Transverse colon (tissue), 4 donors: ENCODE measurements at regions not wholly inside any gene's neighbourhood (a gene's known extent, or its start where the extent isn't known, plus 50 kb on each side); places are given as distances from the start of the nearest gene placed in this dataset.

Experiments used
- DNase-seq: peaks from one replicate; pipeline ENCODE4 v3.0.0-alpha.2; 2019
- H3K27ac ChIP-seq, 4 donors: fragments of 200-600 bp; sonication (generic); 2 replicates each; pipeline ENCODE4 v1.5.1; 2016 to 2018; ENCODE audit warnings: inconsistent platforms in 4 of 4
- H3K27me3 ChIP-seq: fragments of 200-600 bp; sonication (generic); 2 replicates; pipeline ENCODE4 v1.5.1; 2017; ENCODE audit warnings: inconsistent platforms
- H3K36me3 ChIP-seq, 4 donors: fragments of 200-600 bp; sonication (generic); 2 replicates each; pipeline ENCODE4 v1.5.1; 2017 to 2019; ENCODE audit warnings: inconsistent platforms in 4 of 4
- H3K4me1 ChIP-seq, 4 donors: fragments of 200-600 bp; sonication (generic); 2 replicates each; pipeline ENCODE4 v1.5.1; 2017 to 2020; ENCODE audit warnings: inconsistent platforms in 4 of 4
- H3K4me3 ChIP-seq, 4 donors: fragments of 200-600 bp; sonication (generic); 1 replicate in 1 of 4; 2 replicates in 3 of 4; pipeline versions ENCODE4 v1.5.1 to v1.6.1; 2017 to 2019; ENCODE audit warnings: inconsistent platforms in 4 of 4
- H3K9me3 ChIP-seq, 2 donors: fragments of 200-600 bp; sonication (generic); 2 replicates each; pipeline ENCODE4 v1.5.1; 2017 to 2019; ENCODE audit warnings: inconsistent platforms in 2 of 2
- EP300 ChIP-seq: sonication (generic); formaldehyde crosslinking; IDR thresholded peaks from one replicate; pipeline ENCODE4 v1.6.1; 2017; ENCODE audit warnings: antibody characterized with exemption, low read depth
- POLR2A ChIP-seq: fragments of 450-650 bp; IDR thresholded peaks from one replicate; pipeline ENCODE4 v1.6.1; 2016; ENCODE audit warnings: antibody characterized with exemption, mild to moderate bottlenecking, moderate library complexity
- POLR2AphosphoS5 ChIP-seq, 3 donors: sonication (generic); formaldehyde crosslinking; IDR thresholded peaks; one replicate each; pipeline ENCODE4 v1.6.1; 2016; ENCODE audit warnings: antibody characterized with exemption in 3 of 3
- WGBS, 2 donors: methylation state at CpG; one replicate each; pipeline ENCODE4 v1.1.5; 2018; ENCODE audit warnings: low coverage in 1 of 2; 5-methylcytosine and 5-hydroxymethylcytosine counted together
- in situ Hi-C, 4 donors: fragments of 200-750 bp; cut with MboI; loops; one replicate each; pipeline versions ENCODE4 v1.15.0 to v1.15.1; 2017; ENCODE audit warnings: low sequenced_read_pairs in 3 of 4, low pct_ligation_motif_present in 1 of 4, low pct_unique_long_range_greater_than_20kb in 1 of 4
- intact Hi-C: fragments of 100-400 bp; cut with DNase I; formaldehyde crosslinking; loops from one replicate; pipeline ENCODE4 v1.15.1; 2023; ENCODE audit warnings: low total_unique reads
- TF ChIP-seq, protein P1 (sequence below), 5 experiments: fragments of 200-600 bp in 3 of 5; fragments of 450-650 bp in 2 of 5; sonication (generic) in 3 of 5; IDR thresholded peaks; 1 replicate in 2 of 5; 2 replicates in 3 of 5; pipeline ENCODE4 v1.5.1; 2016 to 2017; ENCODE audit warnings: antibody characterized with exemption in 5 of 5, inconsistent platforms in 3 of 5, mild to moderate bottlenecking in 2 of 5, moderate library complexity in 1 of 5

DNA sequence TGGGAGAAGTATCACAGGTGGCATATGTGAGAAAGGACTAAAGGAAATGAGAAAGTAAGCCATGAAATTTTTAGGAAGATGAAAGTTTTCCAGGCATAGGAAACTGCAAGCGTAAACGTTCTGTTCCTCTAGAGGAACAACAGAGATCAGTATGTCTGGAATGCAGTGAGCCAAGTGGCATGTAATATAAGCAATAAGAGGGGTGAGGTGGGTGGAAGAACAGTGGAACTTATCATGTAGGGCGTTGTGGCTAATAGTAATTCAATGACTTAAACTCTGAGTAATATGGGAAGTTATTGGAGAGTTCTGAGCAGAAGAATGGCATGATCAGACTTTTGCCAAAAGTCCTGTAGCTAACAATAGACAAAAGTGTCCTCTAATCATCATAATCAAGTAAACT is 902.9 kb downstream of the EPHA3 start:
- 40 to 48% methylated on average over 3 of the region's 3 CpGs for WGBS, 2 donors
- no peak for DNase-seq
- TF ChIP-seq EP300 (no peak), POLR2A (no peak)
- TF ChIP-seq, protein P1, sequence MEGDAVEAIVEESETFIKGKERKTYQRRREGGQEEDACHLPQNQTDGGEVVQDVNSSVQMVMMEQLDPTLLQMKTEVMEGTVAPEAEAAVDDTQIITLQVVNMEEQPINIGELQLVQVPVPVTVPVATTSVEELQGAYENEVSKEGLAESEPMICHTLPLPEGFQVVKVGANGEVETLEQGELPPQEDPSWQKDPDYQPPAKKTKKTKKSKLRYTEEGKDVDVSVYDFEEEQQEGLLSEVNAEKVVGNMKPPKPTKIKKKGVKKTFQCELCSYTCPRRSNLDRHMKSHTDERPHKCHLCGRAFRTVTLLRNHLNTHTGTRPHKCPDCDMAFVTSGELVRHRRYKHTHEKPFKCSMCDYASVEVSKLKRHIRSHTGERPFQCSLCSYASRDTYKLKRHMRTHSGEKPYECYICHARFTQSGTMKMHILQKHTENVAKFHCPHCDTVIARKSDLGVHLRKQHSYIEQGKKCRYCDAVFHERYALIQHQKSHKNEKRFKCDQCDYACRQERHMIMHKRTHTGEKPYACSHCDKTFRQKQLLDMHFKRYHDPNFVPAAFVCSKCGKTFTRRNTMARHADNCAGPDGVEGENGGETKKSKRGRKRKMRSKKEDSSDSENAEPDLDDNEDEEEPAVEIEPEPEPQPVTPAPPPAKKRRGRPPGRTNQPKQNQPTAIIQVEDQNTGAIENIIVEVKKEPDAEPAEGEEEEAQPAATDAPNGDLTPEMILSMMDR (IDR thresholded peaks at IDR 0.05), result no peak
- Histone ChIP-seq H3K27me3 (no peaks in the 10 kb centered on the region), H3K4me3 (no peak overlapping the region), H3K4me1 (no peaks in the 10 kb centered on the region), H3K9me3 (no peaks in the 10 kb centered on the region), H3K36me3 (no peaks in the 10 kb centered on the region), H3K27ac (peak overlapping the region in 1 of 4 donors; percentile 31)
- intact Hi-C loops (no loop called here), in situ Hi-C loops (no loop called here)

DNA sequence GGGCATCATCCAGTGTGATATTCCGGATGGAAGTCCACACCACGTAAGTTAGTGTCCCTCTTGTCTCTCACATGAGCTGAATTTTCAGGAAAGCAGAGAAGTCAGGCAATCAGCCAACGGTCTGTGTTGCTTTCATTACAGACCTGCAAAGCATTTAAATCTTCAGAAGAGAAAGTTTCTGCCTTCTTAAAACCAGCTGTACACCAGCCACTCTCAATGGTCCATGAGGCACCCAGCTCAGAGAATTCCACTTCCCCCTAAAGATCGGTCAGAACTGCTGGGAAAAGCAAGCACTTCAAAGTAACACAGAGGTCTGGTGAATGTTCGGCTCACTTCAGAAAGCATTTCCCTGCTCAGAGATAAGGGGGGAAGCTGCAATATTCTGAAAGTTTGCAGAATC is 903.7 kb downstream of the EPHA3 start:
- TF ChIP-seq, protein P1 (IDR thresholded peaks at IDR 0.05), result no peak
- TF ChIP-seq EP300 (no peak), POLR2AphosphoS5 (IDR thresholded peaks at IDR 0.05) (no peak), POLR2A (no peak)

DNA sequence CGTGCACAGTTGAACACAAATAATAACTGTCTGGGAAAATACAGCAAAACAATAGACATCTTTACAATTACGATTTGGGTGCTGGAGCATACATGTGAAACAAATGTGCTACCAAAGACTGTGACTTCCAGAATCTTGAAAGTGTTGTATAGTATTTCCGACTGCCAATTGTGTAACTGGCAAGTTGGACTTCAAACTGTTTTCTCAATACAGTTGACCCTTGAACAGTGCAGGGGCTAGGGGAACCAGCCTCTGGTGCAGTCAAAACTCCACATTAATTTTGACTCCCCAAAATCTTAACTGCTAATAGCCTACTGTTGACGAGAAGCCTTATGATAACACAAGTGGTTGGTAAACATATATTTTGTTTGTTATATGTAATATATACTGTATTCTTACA is 904.2 kb downstream of the EPHA3 start:
- Histone ChIP-seq H3K27ac (peak overlapping the region in 2 of 4 donors; percentile 31 to 55), H3K36me3 (no peaks in the 10 kb centered on the region), H3K4me1 (no peaks in the 10 kb centered on the region), H3K4me3 (no peak overlapping the region), H3K27me3 (no peaks in the 10 kb centered on the region), H3K9me3 (no peaks in the 10 kb centered on the region)
- no peak for DNase-seq
- WGBS, 2 donors, result 65 to 70% methylated on average over 4 of the region's 4 CpGs
- TF ChIP-seq POLR2A, result no peak
- TF ChIP-seq, protein P1 (IDR thresholded peaks at IDR 0.05), result no peak
- TF ChIP-seq EP300, result no peak
- TF ChIP-seq POLR2AphosphoS5 (IDR thresholded peaks at IDR 0.05), result no peak
- in situ Hi-C loops, result no loop called here
- intact Hi-C loops, result no loop called here

More for the DNA sequence above, 903.7 kb downstream of the EPHA3 start:
- intact Hi-C loops (no loop called here), in situ Hi-C loops (no loop called here)
- Histone ChIP-seq H3K27ac (peak overlapping the region in 2 of 4 donors; percentile 31 to 55), H3K9me3 (no peaks in the 10 kb centered on the region), H3K36me3 (no peaks in the 10 kb centered on the region), H3K4me3 (no peak overlapping the region), H3K4me1 (no peaks in the 10 kb centered on the region), H3K27me3 (no peaks in the 10 kb centered on the region)
- DNase-seq, result no peak
- 40 to 43% methylated on average over 3 to 5 of the region's 5 CpGs for WGBS, 2 donors

DNA sequence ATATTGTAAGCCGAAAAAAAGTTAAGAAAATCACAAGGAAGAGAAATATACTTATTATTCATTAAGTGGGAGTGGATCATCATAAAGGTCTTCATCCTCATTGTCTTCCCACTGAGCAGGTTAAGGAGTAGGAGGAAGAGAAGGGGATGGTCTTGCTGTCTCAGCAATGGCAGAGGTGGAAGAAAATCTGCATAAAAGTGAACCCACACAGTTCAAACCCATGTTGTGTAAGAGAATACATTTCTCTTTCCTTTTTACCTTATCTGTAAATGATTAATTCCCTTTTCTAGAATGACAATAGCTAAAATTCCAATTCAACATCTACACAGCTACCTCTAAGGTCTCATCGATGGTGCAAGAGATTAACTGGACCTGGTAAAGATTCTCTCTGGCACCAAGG is 904.6 kb downstream of the EPHA3 start:
- no peaks in the 10 kb centered on the region for H3K27me3 ChIP-seq
- H3K4me3 ChIP-seq, result no peak overlapping the region
- 72 to 89% methylated on average over 2 of the region's 2 CpGs for WGBS, 2 donors
- H3K9me3 ChIP-seq, result no peaks in the 10 kb centered on the region
- H3K27ac ChIP-seq, result no peak overlapping the region
- no peak for DNase-seq
- no peaks in the 10 kb centered on the region for H3K4me1 ChIP-seq
- intact Hi-C loops (no loop called here), in situ Hi-C loops (no loop called here)
- H3K36me3 ChIP-seq, result no peaks in the 10 kb centered on the region
- no peak for TF ChIP-seq POLR2AphosphoS5 (IDR thresholded peaks at IDR 0.05)
- TF ChIP-seq, protein P1 (IDR thresholded peaks at IDR 0.05), result no peak
- no peak for TF ChIP-seq EP300
- no peak for TF ChIP-seq POLR2A
